GM21737 (cell line): ENCODE measurements at regions not wholly inside any gene's neighbourhood (a gene's known extent, or its start where the extent isn't known, plus 50 kb on each side); places are given as distances from the start of the nearest gene placed in this dataset.
"Not testable (repeated sequence)": the region's sequence is repeated elsewhere in the genome, so short reads cannot be mapped to it uniquely, and the experiment has no call there.

Experiments used
- ATAC-seq: cut with Tn5 transposase; IDR thresholded peaks from one replicate; pipeline ENCODE4 v1.9.1; 2021; ENCODE audit warnings: mild to moderate bottlenecking, moderate library complexity; ENCODE audit not compliant: unreplicated experiment

DNA sequence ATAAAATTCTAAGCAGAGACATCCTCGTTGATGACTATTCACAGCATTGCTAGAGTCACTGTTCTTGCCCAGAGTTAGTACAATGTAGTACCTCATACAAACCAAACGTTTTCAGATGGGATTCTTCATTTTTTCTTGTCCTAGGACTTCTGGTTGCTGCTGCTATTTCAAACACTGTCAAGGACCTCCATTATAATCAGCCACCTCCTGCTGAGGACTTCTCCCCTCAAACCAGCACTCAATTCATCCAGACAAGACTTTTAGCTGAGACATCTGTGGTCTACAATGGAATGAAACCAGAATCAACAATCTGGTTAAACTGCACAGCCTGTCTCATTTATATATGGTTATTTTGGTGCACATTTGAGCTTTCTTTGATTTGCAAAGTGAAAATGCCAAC lies 1008.8 kb downstream of the STPG2 start:
- no peak for ATAC-seq

DNA sequence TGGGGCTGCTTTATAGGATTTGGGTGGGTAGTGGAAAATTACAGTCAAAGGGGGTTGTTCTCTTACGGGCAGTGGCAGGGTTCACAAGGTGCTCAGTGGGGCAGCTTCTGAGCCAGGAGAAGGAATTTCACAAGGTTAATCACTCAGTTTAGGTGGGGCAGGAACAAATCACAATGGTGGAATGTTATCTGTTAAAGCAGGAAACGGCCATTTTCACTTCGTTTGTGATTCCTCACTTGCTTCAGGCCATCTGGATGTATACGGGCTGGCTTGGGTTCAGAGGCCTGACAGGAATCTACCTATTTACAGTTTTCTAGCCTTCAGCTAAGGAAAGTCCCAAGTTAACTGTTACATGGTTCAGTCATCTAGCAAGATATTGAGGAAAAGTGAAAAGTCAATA lies 1003.5 kb downstream of the STPG2 start:
- no peak for ATAC-seq

DNA sequence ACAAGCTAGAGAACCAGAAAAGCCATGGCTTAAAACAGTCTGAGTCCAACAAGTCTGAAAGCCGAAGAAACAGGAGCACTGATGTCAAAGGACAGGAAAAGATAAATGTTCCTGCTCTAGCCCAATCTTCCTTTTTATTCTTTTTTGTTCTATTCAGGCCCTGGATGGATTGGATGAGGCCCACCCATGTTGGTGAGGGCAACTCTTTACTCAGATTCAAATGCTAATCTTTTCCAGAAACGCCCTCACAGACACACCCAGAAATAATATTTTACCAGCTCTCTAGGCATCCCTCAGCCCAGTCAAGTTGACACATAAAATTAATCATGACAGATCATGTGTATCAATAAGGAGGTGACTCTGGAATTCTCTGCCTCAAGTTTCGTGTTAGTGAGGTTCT lies 1002.7 kb downstream of the STPG2 start:
- ATAC-seq, result no peak

DNA sequence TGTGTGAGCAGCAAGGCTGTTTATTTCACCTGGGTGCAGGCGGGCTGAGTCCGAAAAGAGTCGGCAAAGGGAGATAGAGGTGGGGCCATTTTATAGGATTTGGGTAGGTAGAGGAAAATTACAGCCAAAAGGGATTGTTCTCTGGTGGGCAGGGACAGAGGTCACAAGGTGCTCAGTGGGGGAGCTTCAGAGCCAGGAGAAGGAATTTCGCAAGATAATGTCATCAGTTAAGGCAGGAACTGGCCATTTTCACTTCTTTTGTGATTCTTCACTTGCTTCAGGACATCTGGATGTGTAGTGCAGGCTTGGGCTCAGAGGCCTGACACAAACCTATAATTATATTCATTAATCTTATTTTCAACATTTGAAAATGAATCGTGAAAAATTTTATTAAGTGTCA lies 1001.9 kb downstream of the STPG2 start:
- ATAC-seq, result not testable (repeated sequence)

GRCh38 chr4:97142410-97142809 lies 1000.9 kb downstream of the STPG2 start:
- ATAC-seq, result no peak

DNA sequence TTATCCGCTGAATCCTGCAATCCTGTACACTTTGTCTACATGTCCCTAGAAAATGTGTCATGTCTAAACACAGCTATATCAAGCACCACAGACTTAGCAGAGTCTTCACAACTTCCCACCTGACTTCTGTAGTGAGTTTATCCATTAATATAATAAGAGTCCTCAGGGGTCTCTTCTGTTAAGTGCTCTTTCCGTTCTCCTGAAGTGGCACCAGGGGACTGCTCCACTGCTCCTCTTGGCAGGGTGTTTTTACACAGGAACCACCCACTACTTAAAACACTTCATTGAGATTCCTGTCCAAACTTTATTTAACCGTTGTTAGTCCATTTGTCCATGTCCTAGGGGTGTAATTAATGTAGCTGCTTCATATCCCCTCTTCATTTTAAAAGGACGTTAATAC lies 1000.4 kb downstream of the STPG2 start:
- ATAC-seq, result no peak

- no peak for ATAC-seq
Observed at GRCh38 chr4:97144199-97144598, 999.1 kb downstream of the STPG2 start.

- no peak for ATAC-seq
Observed at GRCh38 chr4:97150966-97151365, 992.3 kb downstream of the STPG2 start.

DNA sequence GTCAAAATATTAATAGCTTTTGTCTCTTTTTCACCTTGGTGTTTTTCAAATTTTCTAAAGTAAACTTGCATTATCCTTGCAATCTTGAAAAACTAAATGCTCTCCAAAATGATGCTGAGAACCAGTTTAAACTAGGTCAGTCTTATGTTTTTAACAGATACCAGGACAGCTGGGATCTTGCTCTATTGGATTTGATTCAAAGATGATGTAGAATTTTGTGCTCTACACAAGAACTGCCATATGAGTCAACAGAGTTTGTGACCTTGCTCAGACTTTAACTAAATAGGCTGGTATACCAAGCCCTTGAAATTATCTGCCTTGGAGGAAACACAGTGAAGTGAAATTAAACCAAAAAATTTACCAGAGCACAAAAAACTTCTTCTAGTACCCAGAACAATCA lies 991.1 kb downstream of the STPG2 start:
- no peak for ATAC-seq

GRCh38 chr4:97153042-97153441 lies 990.2 kb downstream of the STPG2 start:
- no peak for ATAC-seq

DNA sequence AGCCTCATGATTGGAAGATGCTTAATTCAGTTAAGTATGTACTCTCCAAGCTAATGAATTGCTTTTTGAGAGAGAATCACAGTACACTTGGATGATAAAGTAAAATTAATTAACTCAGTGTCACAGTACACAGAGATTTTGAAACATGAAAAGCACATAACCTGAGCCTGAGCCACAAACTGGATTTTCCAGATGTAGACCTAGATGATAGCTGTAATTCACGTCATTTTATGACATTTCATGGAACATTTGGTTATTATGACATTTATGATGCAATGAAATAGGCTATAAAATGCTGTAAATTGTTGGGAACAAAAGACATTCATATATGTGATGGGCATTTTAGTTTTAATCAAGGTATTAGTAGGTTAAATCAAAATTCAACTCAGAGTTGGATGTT lies 983.7 kb downstream of the STPG2 start:
- no peak for ATAC-seq

- no peak for ATAC-seq
Observed at GRCh38 chr4:97185233-97185632, 958.0 kb downstream of the STPG2 start.

GRCh38 chr4:97197106-97197505 lies 946.2 kb downstream of the STPG2 start:
- no peak for ATAC-seq

DNA sequence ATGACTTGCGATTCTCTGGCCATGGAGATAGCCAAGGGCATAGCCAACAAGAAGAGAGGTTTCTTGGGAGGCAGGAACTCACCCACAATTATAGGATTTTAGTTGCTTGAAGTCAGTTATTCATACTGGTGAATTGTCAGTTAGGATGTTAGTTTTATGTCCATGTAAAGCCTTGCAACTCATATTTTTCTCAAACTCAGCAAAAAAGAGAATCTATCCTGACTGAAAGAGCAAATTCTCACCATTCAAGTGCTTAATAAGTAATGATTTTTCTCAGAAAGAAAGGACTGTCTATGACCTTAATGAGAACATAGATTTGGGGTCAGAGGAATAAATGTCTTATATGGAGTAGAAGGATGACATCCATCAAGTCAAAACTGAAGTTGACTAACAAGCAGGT lies 934.5 kb downstream of the STPG2 start:
- ATAC-seq, result no peak

- no peak for ATAC-seq
Observed at GRCh38 chr4:97215409-97215941, 927.8 kb downstream of the STPG2 start.

- no peak for ATAC-seq
Observed at GRCh38 chr4:97216046-97216445, 927.2 kb downstream of the STPG2 start.

- no peak for ATAC-seq
Observed at GRCh38 chr4:97235521-97235920, 907.8 kb downstream of the STPG2 start.

GRCh38 chr4:97238956-97239666 lies 904.2 kb downstream of the STPG2 start:
- no peak for ATAC-seq

DNA sequence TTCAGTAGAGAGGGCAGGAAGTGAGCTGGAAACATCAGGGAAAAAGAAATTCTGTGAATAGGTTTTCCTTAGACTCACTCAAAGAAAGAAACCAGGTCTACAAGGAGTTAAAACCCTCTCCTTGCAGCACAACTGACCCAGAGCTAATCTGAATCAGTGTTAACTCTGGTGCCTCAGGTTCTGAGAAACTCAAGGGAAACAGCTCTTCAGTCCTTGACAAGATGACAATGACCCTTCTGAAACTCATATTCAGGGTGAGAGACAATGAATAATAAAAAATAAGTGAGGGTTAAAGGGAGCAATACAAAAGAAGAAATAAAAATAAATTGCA lies 903.6 kb downstream of the STPG2 start:
- ATAC-seq, result no peak

GRCh38 chr4:97252615-97253154 lies 890.6 kb downstream of the STPG2 start:
- no peak for ATAC-seq

DNA sequence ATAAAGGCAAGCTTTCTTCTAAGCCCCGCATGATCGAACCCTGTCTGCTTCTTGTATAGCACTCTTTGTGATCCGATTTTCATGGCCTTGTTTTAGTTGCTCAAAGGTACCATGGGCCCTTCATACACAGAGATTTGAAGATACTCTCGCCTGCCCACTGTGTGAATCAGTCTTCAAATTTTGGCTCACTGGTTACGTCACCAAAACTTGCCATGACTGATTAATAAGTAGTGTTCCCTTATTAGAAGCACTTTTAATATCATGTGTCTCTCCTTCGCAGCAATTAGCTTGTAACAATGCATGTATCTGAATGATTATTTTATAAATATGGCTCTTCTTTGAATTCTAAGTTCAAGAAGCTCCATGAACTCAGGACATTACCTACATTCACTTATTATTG lies 880.5 kb downstream of the STPG2 start:
- ATAC-seq, result no peak

DNA sequence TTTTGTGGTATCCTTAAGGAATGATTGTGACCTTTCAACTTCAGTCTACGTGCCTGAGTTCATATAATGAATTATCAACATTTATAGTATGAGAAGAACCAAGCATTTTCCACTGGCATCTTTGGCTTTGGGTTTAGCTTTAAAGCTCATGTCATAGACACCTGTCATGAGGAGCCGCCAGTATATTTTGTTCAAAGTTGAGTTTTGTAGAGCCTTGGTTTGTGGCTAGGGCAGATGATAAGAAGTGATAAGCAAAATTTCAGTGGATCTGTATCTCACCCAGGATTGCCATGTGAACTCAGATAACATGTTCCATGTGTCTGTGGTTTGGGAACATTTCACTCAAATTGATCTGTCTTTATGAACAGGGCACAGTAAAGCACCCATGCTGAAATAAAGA lies 873.2 kb downstream of the STPG2 start:
- ATAC-seq, result no peak

DNA sequence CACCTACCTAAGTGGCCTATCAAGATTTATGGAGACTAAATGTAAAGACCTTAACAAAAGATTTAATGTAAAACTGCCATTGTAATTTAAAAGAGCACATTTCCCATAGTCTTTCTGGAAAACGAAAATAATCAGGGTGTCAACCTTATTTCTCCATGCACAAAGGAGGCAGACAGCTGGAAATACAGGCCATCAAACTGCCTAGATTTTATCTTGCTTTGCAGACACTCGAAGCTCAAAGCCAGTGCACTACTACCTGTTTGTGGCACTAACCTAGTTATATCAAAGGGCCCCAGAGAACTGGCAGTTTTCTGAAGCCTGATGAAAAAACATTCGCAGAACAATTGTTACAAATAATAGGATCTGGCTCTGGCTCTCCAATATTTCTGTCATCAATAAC lies 863.9 kb downstream of the STPG2 start:
- ATAC-seq, result no peak
